Activated B cell treated with CpG ODN at 0.5 μM for 24 hours (primary cell): ENCODE measurements at regions not wholly inside any gene's neighbourhood (a gene's known extent, or its start where the extent isn't known, plus 50 kb on each side); places are given as distances from the start of the nearest gene placed in this dataset.
"Not testable (repeated sequence)": the region's sequence is repeated elsewhere in the genome, so short reads cannot be mapped to it uniquely, and the experiment has no call there.

Experiments
- ATAC-seq: fragments of 200-7000 bp; cut with Tn5 transposase; one replicate; pipeline ENCODE4 v1.10.0; 2021; ENCODE audit warnings: low read depth, mild to moderate bottlenecking, moderate library complexity
- CTCF ChIA-PET: fragments of 350-600 bp; sonication (Branson Sonifier 250); formaldehyde crosslinking; loops from one replicate; lab custom pipeline; 2021; ENCODE audit warnings: antibody characterized with exemption; lab: Charles Lee
- POLR2A ChIA-PET: fragments of 350-600 bp; sonication (Branson Sonifier 250); formaldehyde crosslinking; loops from one replicate; lab custom pipeline; 2021; ENCODE audit warnings: antibody characterized with exemption; lab: Charles Lee
- DNase-seq: peaks from one replicate; pipeline ENCODE4 v3.0.0; 2022
- H3K27ac Mint-ChIP-seq: one replicate; pipeline ENCODE4 v1.8.0; 2020; ENCODE audit warnings: mixed read lengths
- H3K27me3 Mint-ChIP-seq: one replicate; pipeline ENCODE4 v1.8.0; 2021; ENCODE audit warnings: mixed read lengths
- H3K36me3 Mint-ChIP-seq: one replicate; pipeline ENCODE4 v1.8.0; 2021; ENCODE audit warnings: low read depth, mixed read lengths
- H3K4me1 Mint-ChIP-seq: one replicate; pipeline ENCODE4 v1.8.0; 2021; ENCODE audit warnings: mixed read lengths
- H3K4me3 Mint-ChIP-seq: one replicate; pipeline ENCODE4 v1.8.0; 2020; ENCODE audit warnings: mild to moderate bottlenecking, mixed read lengths
- H3K9me3 Mint-ChIP-seq: one replicate; pipeline ENCODE4 v1.8.0; 2020; ENCODE audit warnings: mixed read lengths
- intact Hi-C: fragments of 100-400 bp; cut with micrococcal nuclease; formaldehyde crosslinking; loops from one replicate; pipeline ENCODE4 v1.15.1; 2024
- TF ChIP-seq, protein P1 (sequence below): fragments of 200-600 bp; IDR thresholded peaks from one replicate; pipeline ENCODE4 v1.8.0; 2022; ENCODE audit warnings: antibody characterized with exemption, mild to moderate bottlenecking

DNA sequence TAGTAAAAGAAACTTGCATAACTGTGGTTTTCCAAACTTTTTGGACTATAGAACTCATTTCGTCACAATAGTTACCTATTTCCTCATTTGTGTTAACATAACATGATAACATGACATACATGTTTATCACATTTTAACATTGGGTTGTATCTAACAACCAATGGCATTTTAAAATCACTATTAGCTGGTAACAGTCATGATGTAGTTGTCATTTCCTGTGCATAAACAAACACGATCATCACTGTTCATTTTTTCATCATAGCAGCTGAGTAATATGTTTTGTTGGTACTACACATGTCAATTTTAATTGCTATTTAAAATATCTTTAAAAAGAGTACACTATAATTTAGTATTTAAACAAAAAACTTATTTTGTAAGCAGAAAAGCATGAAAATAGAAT is 402.4 kb downstream of the SATB2 start:
- TF ChIP-seq, protein P1, sequence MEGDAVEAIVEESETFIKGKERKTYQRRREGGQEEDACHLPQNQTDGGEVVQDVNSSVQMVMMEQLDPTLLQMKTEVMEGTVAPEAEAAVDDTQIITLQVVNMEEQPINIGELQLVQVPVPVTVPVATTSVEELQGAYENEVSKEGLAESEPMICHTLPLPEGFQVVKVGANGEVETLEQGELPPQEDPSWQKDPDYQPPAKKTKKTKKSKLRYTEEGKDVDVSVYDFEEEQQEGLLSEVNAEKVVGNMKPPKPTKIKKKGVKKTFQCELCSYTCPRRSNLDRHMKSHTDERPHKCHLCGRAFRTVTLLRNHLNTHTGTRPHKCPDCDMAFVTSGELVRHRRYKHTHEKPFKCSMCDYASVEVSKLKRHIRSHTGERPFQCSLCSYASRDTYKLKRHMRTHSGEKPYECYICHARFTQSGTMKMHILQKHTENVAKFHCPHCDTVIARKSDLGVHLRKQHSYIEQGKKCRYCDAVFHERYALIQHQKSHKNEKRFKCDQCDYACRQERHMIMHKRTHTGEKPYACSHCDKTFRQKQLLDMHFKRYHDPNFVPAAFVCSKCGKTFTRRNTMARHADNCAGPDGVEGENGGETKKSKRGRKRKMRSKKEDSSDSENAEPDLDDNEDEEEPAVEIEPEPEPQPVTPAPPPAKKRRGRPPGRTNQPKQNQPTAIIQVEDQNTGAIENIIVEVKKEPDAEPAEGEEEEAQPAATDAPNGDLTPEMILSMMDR: no peak
- H3K4me1 Mint-ChIP-seq: no peaks in the 10 kb centered on the region
- H3K27me3 Mint-ChIP-seq: no peaks in the 10 kb centered on the region
- H3K27ac Mint-ChIP-seq: no peak overlapping the region
- intact Hi-C loops: no loop called here
- H3K36me3 Mint-ChIP-seq: no peaks in the 10 kb centered on the region
- DNase-seq (no peak), ATAC-seq (no peak)
- ChIA-PET CTCF (no interaction called here), POLR2A (no interaction called here)
- peaks cover 4% of the 10 kb centered on the region for H3K9me3 Mint-ChIP-seq
- no peak overlapping the region for H3K4me3 Mint-ChIP-seq

DNA sequence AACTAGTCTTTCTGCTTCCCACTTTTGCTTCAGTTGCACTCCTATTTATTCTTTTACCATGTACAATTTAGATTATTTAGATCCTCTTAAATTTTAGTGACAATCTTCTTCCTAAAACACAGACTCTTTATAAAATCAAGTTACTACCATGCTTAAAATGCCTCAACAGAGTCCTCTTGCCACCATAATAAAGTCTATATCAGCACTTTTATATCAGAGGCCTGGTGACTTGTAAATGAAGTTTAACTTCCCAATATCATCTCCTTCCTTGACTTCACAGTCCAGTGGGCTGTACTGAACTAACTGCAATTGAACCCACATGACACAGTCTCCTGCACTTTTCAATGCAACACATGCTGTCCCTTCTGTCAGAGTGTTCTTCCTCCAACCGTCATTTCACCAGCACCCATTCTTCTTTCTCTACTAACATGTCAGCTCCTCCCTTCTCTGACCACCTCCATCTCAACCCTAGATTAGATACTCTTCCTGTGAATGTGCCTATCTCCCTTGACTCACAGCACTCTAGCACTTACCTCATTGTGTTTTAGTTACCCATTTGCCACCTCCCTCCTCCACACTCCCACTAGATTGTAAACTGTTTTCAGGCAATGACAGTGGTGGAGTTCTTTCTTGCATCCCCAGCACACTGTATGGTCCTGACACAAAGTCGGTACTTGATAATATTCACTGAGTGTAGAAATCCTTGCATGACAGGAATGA is 414.9 kb downstream of the SATB2 start:
- Mint-ChIP-seq H3K36me3 (no peaks in the 10 kb centered on the region), H3K27me3 (no peaks in the 10 kb centered on the region), H3K4me1 (no peaks in the 10 kb centered on the region), H3K4me3 (no peak overlapping the region), H3K9me3 (no peaks in the 10 kb centered on the region), H3K27ac (no peak overlapping the region)
- ChIA-PET POLR2A (no interaction called here), CTCF (no interaction called here)
- DNase-seq (no peak), ATAC-seq (no peak)
- TF ChIP-seq, protein P1: no peak
- intact Hi-C loops: no loop called here

DNA sequence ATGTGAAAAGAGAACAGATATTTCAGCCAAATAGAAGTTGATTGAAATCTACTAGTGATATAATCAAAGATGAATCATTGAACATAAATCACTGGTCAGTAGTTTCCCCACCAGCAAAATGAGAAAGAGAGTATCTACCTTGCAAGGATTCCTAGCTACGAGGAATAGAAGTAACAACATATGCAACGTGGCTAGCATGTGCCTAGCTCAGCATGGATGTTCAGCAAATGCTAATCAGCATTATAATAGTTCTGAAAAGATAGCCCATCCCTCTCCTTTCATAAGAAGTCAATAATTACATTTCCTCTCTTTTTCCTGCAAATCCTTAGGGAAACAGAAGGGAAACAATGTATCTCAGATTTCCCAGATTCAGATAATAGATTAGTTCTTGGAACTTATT is 417.2 kb downstream of the SATB2 start:
- ChIA-PET POLR2A (no interaction called here), CTCF (no interaction called here)
- ATAC-seq (no peak), DNase-seq (no peak)
- Mint-ChIP-seq H3K4me3 (no peak overlapping the region), H3K27ac (no peak overlapping the region), H3K36me3 (no peaks in the 10 kb centered on the region), H3K4me1 (no peaks in the 10 kb centered on the region), H3K9me3 (no peaks in the 10 kb centered on the region), H3K27me3 (no peaks in the 10 kb centered on the region)
- intact Hi-C loops: no loop called here
- TF ChIP-seq, protein P1: no peak

DNA sequence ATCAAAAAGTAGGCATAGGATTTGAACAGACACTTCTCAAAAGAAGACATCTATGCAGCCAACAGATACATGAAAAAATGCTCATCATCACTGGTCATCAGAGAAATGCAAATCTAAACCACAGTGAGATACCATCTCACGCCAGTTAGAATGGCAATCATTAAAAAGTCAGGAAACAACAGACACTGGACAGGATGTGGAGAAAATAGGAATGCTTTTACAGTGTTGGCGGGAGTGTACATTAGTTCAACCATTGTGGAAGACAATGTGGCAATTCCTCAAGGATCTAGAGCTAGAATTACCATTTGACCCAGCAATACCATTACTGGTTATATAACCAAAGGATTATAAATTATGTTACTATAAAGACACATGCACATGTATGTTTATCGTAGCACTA is 424.0 kb downstream of the SATB2 start:
- intact Hi-C loops, H3K27me3 Mint-ChIP-seq, H3K4me3 Mint-ChIP-seq, CTCF ChIA-PET, H3K36me3 Mint-ChIP-seq, ATAC-seq, POLR2A ChIA-PET, H3K27ac Mint-ChIP-seq, H3K4me1 Mint-ChIP-seq, DNase-seq: not testable (repeated sequence)
- peaks cover 11% of the 10 kb centered on the region for H3K9me3 Mint-ChIP-seq

DNA sequence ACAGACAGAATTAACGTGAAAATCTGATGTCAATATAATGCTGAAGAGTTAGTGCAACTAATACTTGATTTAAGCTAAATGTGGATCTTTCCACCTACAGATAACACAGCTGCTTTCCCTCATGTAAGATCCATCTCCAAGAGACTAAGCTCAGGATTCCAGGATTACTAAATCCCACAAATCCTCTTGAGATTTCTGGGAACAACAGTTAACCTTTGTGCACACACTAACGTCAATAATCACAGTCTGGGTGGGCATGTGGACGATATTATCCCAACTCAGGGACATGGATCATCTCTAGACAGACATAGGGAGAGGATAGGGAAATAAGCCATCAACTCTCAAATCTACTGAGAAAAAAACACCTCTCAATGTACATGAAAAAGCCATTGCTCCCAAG is 432.6 kb downstream of the SATB2 start:
- DNase-seq (no peak), ATAC-seq (no peak)
- POLR2A ChIA-PET: no interaction called here
- peaks cover 4% of the 10 kb centered on the region for H3K9me3 Mint-ChIP-seq
- no peak overlapping the region for H3K4me3 Mint-ChIP-seq
- CTCF ChIA-PET: no interaction called here
- TF ChIP-seq, protein P1: no peak
- H3K36me3 Mint-ChIP-seq: no peaks in the 10 kb centered on the region
- intact Hi-C loops: no loop called here
- H3K4me1 Mint-ChIP-seq: no peaks in the 10 kb centered on the region
- no peaks in the 10 kb centered on the region for H3K27me3 Mint-ChIP-seq
- H3K27ac Mint-ChIP-seq: no peak overlapping the region

DNA sequence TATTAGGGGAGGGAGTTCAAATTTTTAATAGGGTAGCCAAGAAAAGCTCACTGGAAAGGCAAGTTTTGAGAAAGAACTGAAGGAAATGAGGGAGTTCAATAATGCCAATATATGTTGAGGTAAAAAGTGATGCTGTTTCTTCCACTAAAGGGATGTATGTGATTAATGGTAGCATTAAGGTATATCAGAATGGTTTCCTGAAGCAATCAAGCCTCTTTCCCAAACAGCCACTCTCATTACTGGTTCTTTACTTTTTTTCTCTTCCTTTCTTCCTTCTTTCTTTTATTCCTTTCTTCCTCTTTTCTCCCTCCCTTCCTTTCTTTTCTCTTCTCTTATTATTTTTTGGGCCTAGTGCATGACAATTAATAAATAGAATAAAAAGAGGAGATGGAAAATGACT is 433.5 kb downstream of the SATB2 start:
- Mint-ChIP-seq H3K36me3 (no peaks in the 10 kb centered on the region), H3K27me3 (no peaks in the 10 kb centered on the region), H3K4me1 (no peaks in the 10 kb centered on the region), H3K4me3 (no peak overlapping the region), H3K9me3 (peaks cover 2% of the 10 kb centered on the region), H3K27ac (no peak overlapping the region)
- ATAC-seq (no peak), DNase-seq (no peak)
- ChIA-PET POLR2A (no interaction called here), CTCF (no interaction called here)
- intact Hi-C loops: no loop called here
- TF ChIP-seq, protein P1: no peak
